ENCODE measurements at regions not wholly inside any gene's neighbourhood (a gene's known extent, or its start where the extent isn't known, plus 50 kb on each side); places are given as distances from the start of the nearest gene placed in this dataset.

GRCh38 chr5:166091931-166092330 lies 2199.5 kb upstream of the WWC1 start:
- dilution Hi-C loops (cut with MboI; ENCODE audit: extremely low pct_ligation_motif_present, low sequenced_read_pairs) (no loop called here), intact Hi-C loops (cut with micrococcal nuclease) (no loop called here)
- FAIRE-seq, result no peak
- Histone ChIP-seq H3K9ac (replicated peaks; ENCODE audit: extremely low read depth, insufficient read depth, low read length) (no peak overlapping the region), H3K36me3 (ENCODE audit: control insufficient read depth in 2 of 2, extremely low read depth in 1 of 2, insufficient read depth in 2 of 2, low read length in 2 of 2) (no peaks in the 10 kb centered on the region), H3K27ac (ENCODE audit: insufficient read depth, low read depth, low read length) (no peak overlapping the region), H2AFZ (ENCODE audit: low read depth, low read length) (no peak overlapping the region), H3K4me3 (replicated peaks in 1 of 3; ENCODE audit: insufficient read depth in 1 of 3, low read depth in 1 of 3, low read length in 3 of 3) (no peak overlapping the region), H3K4me2 (ENCODE audit: insufficient read depth, low read length) (no peak overlapping the region), H3K9me1 (replicated peaks; ENCODE audit: control insufficient read depth, extremely low read depth, insufficient read depth, low read length) (no peaks in the 10 kb centered on the region), H3K79me2 (ENCODE audit: control insufficient read depth, insufficient read depth, low read length) (no peaks in the 10 kb centered on the region), H3K4me1 (ENCODE audit: control insufficient read depth, extremely low read depth, insufficient read depth, low read length) (no peaks in the 10 kb centered on the region), H4K20me1 (replicated peaks; ENCODE audit: control insufficient read depth, extremely low read depth, insufficient read depth, low read length) (no peaks in the 10 kb centered on the region), H3K9me3 (replicated peaks; ENCODE audit: control insufficient read depth, insufficient read depth, low read length) (peaks cover 1% of the 10 kb centered on the region), H3K27me3 (ENCODE audit: control insufficient read depth in 2 of 2, insufficient read depth in 2 of 2, low read length in 2 of 2) (no peaks in the 10 kb centered on the region)
- BruUV-seq (replicated peaks), result no TSS peak
- CTCF ChIA-PET, result no interaction called here
- TF ChIP-seq MYC (IDR thresholded peaks at IDR 0.05; ENCODE audit: low read depth, low read length) (no peak), POLR2AphosphoS5 (IDR thresholded peaks at IDR 0.05; ENCODE audit: insufficient read depth, low read depth, low read length) (no peak), JUN (IDR thresholded peaks at IDR 0.05; ENCODE audit: borderline replicate concordance, insufficient read depth, insufficient read length, low read depth) (no peak), EZH2 (IDR thresholded peaks at IDR 0.05; ENCODE audit: borderline replicate concordance, low read depth, low read length, severe bottlenecking) (no peak), POLR2A (IDR thresholded peaks at IDR 0.05; ENCODE audit: low read depth, low read length) (no peak), GATA2 (IDR thresholded peaks at IDR 0.05; ENCODE audit: insufficient read depth, insufficient read length, low read depth, low read length) (no peak), FOS (IDR thresholded peaks at IDR 0.05; ENCODE audit: borderline replicate concordance, insufficient read depth, low read length) (no peak)
- TF ChIP-seq, protein P1, sequence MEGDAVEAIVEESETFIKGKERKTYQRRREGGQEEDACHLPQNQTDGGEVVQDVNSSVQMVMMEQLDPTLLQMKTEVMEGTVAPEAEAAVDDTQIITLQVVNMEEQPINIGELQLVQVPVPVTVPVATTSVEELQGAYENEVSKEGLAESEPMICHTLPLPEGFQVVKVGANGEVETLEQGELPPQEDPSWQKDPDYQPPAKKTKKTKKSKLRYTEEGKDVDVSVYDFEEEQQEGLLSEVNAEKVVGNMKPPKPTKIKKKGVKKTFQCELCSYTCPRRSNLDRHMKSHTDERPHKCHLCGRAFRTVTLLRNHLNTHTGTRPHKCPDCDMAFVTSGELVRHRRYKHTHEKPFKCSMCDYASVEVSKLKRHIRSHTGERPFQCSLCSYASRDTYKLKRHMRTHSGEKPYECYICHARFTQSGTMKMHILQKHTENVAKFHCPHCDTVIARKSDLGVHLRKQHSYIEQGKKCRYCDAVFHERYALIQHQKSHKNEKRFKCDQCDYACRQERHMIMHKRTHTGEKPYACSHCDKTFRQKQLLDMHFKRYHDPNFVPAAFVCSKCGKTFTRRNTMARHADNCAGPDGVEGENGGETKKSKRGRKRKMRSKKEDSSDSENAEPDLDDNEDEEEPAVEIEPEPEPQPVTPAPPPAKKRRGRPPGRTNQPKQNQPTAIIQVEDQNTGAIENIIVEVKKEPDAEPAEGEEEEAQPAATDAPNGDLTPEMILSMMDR (IDR thresholded peaks at IDR 0.05; ENCODE audit: extremely low read depth in 1 of 2, insufficient read depth in 1 of 2, low read depth in 1 of 2, low read length in 2 of 2), result no peak
- TF ChIP-seq, protein P2, sequence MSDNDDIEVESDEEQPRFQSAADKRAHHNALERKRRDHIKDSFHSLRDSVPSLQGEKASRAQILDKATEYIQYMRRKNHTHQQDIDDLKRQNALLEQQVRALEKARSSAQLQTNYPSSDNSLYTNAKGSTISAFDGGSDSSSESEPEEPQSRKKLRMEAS (IDR thresholded peaks at IDR 0.05; ENCODE audit: insufficient read depth, insufficient read length), result no peak
- POLR2A ChIA-PET, result no interaction called here
- DNase-seq (ENCODE audit: low read depth, low spot score), result no peak

All from endothelial cell of umbilical vein (primary cell).